A673 (cell line): ENCODE measurements at regions not wholly inside any gene's neighbourhood (a gene's known extent, or its start where the extent isn't known, plus 50 kb on each side); places are given as distances from the start of the nearest gene placed in this dataset.

Experiments used
- BruUV-seq: library from RNA; stranded (reverse); fragments of 400-500 nt; replicated peaks from 2 replicates; lab custom pipeline; 2021; lab: Mats Ljungman, UMichigan
- CTCF ChIA-PET: fragments of 300-600 bp; sonication (Branson Sonifier 250); formaldehyde crosslinking; loops from one replicate; lab custom pipeline; 2022; ENCODE audit warnings: antibody characterized with exemption; lab: Charles Lee
- POLR2A ChIA-PET: fragments of 300-600 bp; sonication (Branson Sonifier 250); formaldehyde crosslinking; loops from one replicate; lab custom pipeline; 2022; ENCODE audit warnings: antibody characterized with exemption; ENCODE audit not compliant: low non-redundant PET; lab: Charles Lee
- DNase-seq: peaks from one replicate; pipeline ENCODE4 v3.0.0-alpha.2; 2015; ENCODE audit warnings: low spot score
- H3K27ac ChIP-seq: fragments of 200-600 bp; sonication (generic); 2 replicates; pipeline ENCODE4 v1.5.1; 2016; ENCODE audit warnings: mixed run types, low read depth, mild to moderate bottlenecking, mixed read lengths, antibody characterized with exemption, low read length; ENCODE audit not compliant: poor library complexity, severe bottlenecking
- H3K27me3 ChIP-seq: fragments of 200-600 bp; sonication (generic); replicated peaks from 2 replicates; pipeline ENCODE4 v1.6.1; 2017; ENCODE audit warnings: mixed run types, low read depth, mild to moderate bottlenecking, mixed read lengths, antibody characterized with exemption, low read length; ENCODE audit not compliant: insufficient read depth, poor library complexity
- H3K36me3 ChIP-seq: fragments of 200-600 bp; sonication (generic); 2 replicates; pipeline ENCODE4 v1.6.1; 2016; ENCODE audit warnings: mixed run types, mild to moderate bottlenecking, mixed read lengths, antibody characterized with exemption, low read length; ENCODE audit not compliant: insufficient read depth, poor library complexity, severe bottlenecking
- H3K4me1 ChIP-seq: fragments of 200-600 bp; sonication (generic); 2 replicates; pipeline ENCODE4 v1.6.1; 2017; ENCODE audit warnings: mixed run types, mild to moderate bottlenecking, mixed read lengths, antibody characterized with exemption, low read length; ENCODE audit not compliant: insufficient read depth, poor library complexity, severe bottlenecking
- H3K4me3 ChIP-seq: fragments of 200-600 bp; sonication (generic); 2 replicates; pipeline ENCODE4 v1.5.1; 2016; ENCODE audit warnings: low read depth, mixed run types, mild to moderate bottlenecking, mixed read lengths, low read length; ENCODE audit not compliant: poor library complexity, severe bottlenecking
- H3K9me3 ChIP-seq: fragments of 200-600 bp; sonication (generic); 2 replicates; pipeline ENCODE4 v1.6.1; 2016; ENCODE audit warnings: mixed run types, low read depth, mild to moderate bottlenecking, mixed read lengths, antibody characterized with exemption, low read length; ENCODE audit not compliant: poor library complexity, severe bottlenecking
- EZH2 ChIP-seq: fragments of 200-600 bp; sonication (generic); IDR thresholded peaks from 2 replicates; pipeline ENCODE4 v1.6.1; 2017; ENCODE audit warnings: borderline replicate concordance, low read depth, mild to moderate bottlenecking, mixed read lengths, antibody characterized with exemption, low read length; ENCODE audit not compliant: poor library complexity, severe bottlenecking
- intact Hi-C: fragments of 100-400 bp; cut with micrococcal nuclease; formaldehyde crosslinking; loops from one replicate; pipeline ENCODE4 v1.10.0; 2022; ENCODE audit not compliant: unreplicated experiment
- TF ChIP-seq, protein P1 (sequence below): fragments of 300-800, 200-600 bp; sonication (generic); conservative IDR thresholded peaks from 2 replicates; pipeline ENCODE4 v1.5.1; 2017; ENCODE audit warnings: low read depth, mild to moderate bottlenecking, antibody characterized with exemption, low read length, moderate library complexity, mixed read lengths

DNA sequence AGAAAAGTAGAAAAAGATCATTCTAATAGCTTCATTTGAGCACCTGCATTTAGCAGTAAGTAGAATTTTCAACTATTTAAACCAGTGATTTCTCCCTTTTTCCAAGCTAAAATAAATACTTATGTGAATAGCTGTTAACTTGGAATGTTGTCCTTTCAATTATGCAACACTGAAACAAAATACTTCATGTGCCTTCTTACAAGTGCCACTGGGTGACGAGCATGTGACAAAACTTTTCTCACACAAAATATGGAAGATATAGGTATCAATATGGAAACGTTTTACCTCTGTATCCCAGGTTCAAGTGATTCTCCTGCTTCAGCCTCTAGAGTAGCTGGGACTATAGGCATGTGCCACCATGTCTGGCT, 708.3 kb downstream of the STIM2 start:
- no peak for DNase-seq
- ChIA-PET POLR2A (no interaction called here), CTCF (no interaction called here)
- TF ChIP-seq, protein P1, sequence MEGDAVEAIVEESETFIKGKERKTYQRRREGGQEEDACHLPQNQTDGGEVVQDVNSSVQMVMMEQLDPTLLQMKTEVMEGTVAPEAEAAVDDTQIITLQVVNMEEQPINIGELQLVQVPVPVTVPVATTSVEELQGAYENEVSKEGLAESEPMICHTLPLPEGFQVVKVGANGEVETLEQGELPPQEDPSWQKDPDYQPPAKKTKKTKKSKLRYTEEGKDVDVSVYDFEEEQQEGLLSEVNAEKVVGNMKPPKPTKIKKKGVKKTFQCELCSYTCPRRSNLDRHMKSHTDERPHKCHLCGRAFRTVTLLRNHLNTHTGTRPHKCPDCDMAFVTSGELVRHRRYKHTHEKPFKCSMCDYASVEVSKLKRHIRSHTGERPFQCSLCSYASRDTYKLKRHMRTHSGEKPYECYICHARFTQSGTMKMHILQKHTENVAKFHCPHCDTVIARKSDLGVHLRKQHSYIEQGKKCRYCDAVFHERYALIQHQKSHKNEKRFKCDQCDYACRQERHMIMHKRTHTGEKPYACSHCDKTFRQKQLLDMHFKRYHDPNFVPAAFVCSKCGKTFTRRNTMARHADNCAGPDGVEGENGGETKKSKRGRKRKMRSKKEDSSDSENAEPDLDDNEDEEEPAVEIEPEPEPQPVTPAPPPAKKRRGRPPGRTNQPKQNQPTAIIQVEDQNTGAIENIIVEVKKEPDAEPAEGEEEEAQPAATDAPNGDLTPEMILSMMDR, result no peak
- TF ChIP-seq EZH2, result no peak
- no peaks in the 10 kb centered on the region for H3K27me3 ChIP-seq
- no peaks in the 10 kb centered on the region for H3K9me3 ChIP-seq
- no peak overlapping the region for H3K4me3 ChIP-seq
- no peaks in the 10 kb centered on the region for H3K4me1 ChIP-seq
- H3K27ac ChIP-seq, result no peak overlapping the region
- H3K36me3 ChIP-seq, result no peaks in the 10 kb centered on the region
- intact Hi-C loops, result no loop called here
- no TSS peak for BruUV-seq

- intact Hi-C loops, result no loop called here
- ChIA-PET CTCF (no interaction called here), POLR2A (no interaction called here)
- Histone ChIP-seq H3K27ac (no peak overlapping the region), H3K9me3 (no peaks in the 10 kb centered on the region), H3K4me1 (no peaks in the 10 kb centered on the region), H3K4me3 (no peak overlapping the region), H3K27me3 (no peaks in the 10 kb centered on the region), H3K36me3 (no peaks in the 10 kb centered on the region)
- BruUV-seq, result no TSS peak
- DNase-seq, result no peak
- no peak for TF ChIP-seq EZH2
- TF ChIP-seq, protein P1, result no peak
Measured at GRCh38 chr4:27574743-27575142, 714.1 kb downstream of the STIM2 start.

DNA sequence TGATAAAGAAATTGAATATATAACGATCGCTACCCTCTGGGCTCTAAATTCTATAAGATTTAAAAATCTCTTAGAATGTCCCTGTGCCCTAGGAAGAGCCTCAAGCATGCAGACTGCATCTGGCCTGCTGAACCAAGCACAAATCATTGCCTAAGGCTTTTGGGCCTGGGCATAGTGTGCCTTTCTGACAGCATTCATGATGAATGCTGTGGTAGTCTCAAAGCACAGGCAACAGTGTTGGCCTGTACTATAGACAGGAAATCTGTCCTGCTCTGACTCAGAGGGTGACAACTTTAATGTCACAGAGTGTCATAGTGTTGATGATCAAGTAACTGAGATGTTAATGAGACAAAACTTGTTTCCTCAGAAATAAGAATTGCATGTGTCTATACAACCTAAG, 717.3 kb downstream of the STIM2 start:
- no peak overlapping the region for H3K4me3 ChIP-seq
- H3K27ac ChIP-seq, result no peak overlapping the region
- intact Hi-C loops, result no loop called here
- no peaks in the 10 kb centered on the region for H3K4me1 ChIP-seq
- TF ChIP-seq EZH2, result no peak
- TF ChIP-seq, protein P1, result no peak
- ChIA-PET CTCF (no interaction called here), POLR2A (no interaction called here)
- DNase-seq, result no peak
- H3K36me3 ChIP-seq, result no peaks in the 10 kb centered on the region
- H3K9me3 ChIP-seq, result no peaks in the 10 kb centered on the region
- BruUV-seq, result no TSS peak
- H3K27me3 ChIP-seq, result no peaks in the 10 kb centered on the region
